Fibroblast of lung (primary cell): ENCODE measurements at regions not wholly inside any gene's neighbourhood (a gene's known extent, or its start where the extent isn't known, plus 50 kb on each side); places are given as distances from the start of the nearest gene placed in this dataset.

Experiments
- DNase-seq, 2 donors: peaks; one replicate each; pipeline versions ENCODE4 v3.0.0 to v3.0.0-alpha.2; 2010; ENCODE audit warnings: low read depth in 2 of 2
- H2AFZ ChIP-seq: 2 replicates; pipeline ENCODE4 v1.5.1; 2012; ENCODE audit warnings: low read length, control low read depth, inconsistent platforms
- H3K27ac ChIP-seq: 2 replicates; pipeline ENCODE4 v1.5.1; 2011; ENCODE audit warnings: low read length, control low read depth; ENCODE audit not compliant: insufficient read depth
- H3K27me3 ChIP-seq: 2 replicates; pipeline ENCODE4 v1.5.1; 2011; ENCODE audit warnings: mild to moderate bottlenecking, low read length; ENCODE audit not compliant: control insufficient read depth, insufficient read depth
- H3K36me3 ChIP-seq: 2 replicates; pipeline ENCODE4 v1.5.1; 2011; ENCODE audit warnings: low read length; ENCODE audit not compliant: control insufficient read depth, insufficient read depth
- H3K4me1 ChIP-seq: 2 replicates; pipeline ENCODE4 v1.5.1; 2011; ENCODE audit warnings: low read length; ENCODE audit not compliant: control insufficient read depth, insufficient read depth; ENCODE audit errors: extremely low read depth
- H3K4me2 ChIP-seq: 2 replicates; pipeline ENCODE4 v1.5.1; 2011; ENCODE audit warnings: low read length, control low read depth; ENCODE audit not compliant: insufficient read depth; ENCODE audit errors: extremely low read depth
- H3K4me3 ChIP-seq, 4 experiments: fragments of 200-600 bp in 1 of 4; sonication (generic) in 1 of 4; replicated peaks in 1 of 4; 2 replicates each; pipeline ENCODE4 v1.5.1; 2011 to 2016; ENCODE audit warnings: low read length in 4 of 4, low read depth in 3 of 4, mild to moderate bottlenecking in 3 of 4, control low read depth in 2 of 4, inconsistent platforms in 1 of 4, mixed read lengths in 1 of 4; ENCODE audit not compliant: insufficient read depth in 1 of 4; ENCODE audit errors: control extremely low read depth in 1 of 4
- H3K79me2 ChIP-seq: 2 replicates; pipeline ENCODE4 v1.5.1; 2012; ENCODE audit warnings: mild to moderate bottlenecking, low read length, inconsistent platforms; ENCODE audit not compliant: control insufficient read depth, insufficient read depth
- H3K9ac ChIP-seq: 2 replicates; pipeline ENCODE4 v1.5.1; 2011; ENCODE audit warnings: mild to moderate bottlenecking, low read length, control low read depth; ENCODE audit not compliant: insufficient read depth
- H3K9me3 ChIP-seq: 2 replicates; pipeline ENCODE4 v1.5.1; 2012; ENCODE audit warnings: low read depth, low read length; ENCODE audit not compliant: control insufficient read depth, insufficient read depth
- H4K20me1 ChIP-seq: 2 replicates; pipeline ENCODE4 v1.5.1; 2011; ENCODE audit warnings: low read length; ENCODE audit not compliant: control insufficient read depth, insufficient read depth; ENCODE audit errors: extremely low read depth
- CTCF ChIP-seq, 2 donors: IDR thresholded peaks in 1 of 2; conservative IDR thresholded peaks in 1 of 2; 1 replicate in 1 of 2; 2 replicates in 1 of 2; pipeline ENCODE4 v1.5.1; 2011 to 2012; ENCODE audit warnings: low read length in 2 of 2, control low read depth in 1 of 2, inconsistent platforms in 1 of 2, low read depth in 1 of 2, mild to moderate bottlenecking in 1 of 2
- EZH2 ChIP-seq: IDR thresholded peaks from 2 replicates; pipeline ENCODE4 v1.5.1; 2012; ENCODE audit warnings: low read length, control low read depth, mild to moderate bottlenecking; ENCODE audit errors: missing control alignments

DNA sequence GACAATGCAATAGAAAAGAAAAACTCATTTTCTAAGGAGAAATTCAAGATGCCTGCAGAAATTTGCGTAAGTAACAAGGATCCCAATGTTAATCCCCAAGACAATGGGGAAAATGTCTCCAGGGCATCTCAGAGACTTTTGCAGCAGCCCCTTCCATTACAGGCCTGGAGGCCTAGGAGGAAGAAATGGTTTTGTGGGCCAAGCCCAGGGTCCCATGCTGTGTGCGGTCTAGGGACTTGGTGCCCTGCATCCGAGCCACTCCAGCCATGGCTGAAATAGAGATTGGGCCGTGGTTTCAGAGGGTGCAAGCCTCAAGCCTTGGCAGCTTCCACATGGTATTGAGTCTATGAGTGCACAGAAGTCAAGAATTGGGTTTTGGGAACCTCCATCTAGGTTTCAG is 103.9 kb upstream of the ACVR1 start:
- Histone ChIP-seq H2AFZ (no peak overlapping the region), H3K4me2 (no peak overlapping the region), H3K79me2 (no peaks in the 10 kb centered on the region), H3K27me3 (no peaks in the 10 kb centered on the region), H3K27ac (no peak overlapping the region), H3K9me3 (no peaks in the 10 kb centered on the region), H3K4me3 (no peak overlapping the region), H3K4me1 (no peaks in the 10 kb centered on the region), H4K20me1 (no peaks in the 10 kb centered on the region), H3K9ac (no peak overlapping the region), H3K36me3 (no peaks in the 10 kb centered on the region)
- DNase-seq: no peak
- TF ChIP-seq EZH2: no peak
- TF ChIP-seq CTCF (conservative IDR thresholded peaks at IDR 0.05 in 1 of 2, IDR thresholded peaks at IDR 0.05 in 1 of 2; ENCODE audit: low read depth in 1 of 2, low read length in 2 of 2): no peak

DNA sequence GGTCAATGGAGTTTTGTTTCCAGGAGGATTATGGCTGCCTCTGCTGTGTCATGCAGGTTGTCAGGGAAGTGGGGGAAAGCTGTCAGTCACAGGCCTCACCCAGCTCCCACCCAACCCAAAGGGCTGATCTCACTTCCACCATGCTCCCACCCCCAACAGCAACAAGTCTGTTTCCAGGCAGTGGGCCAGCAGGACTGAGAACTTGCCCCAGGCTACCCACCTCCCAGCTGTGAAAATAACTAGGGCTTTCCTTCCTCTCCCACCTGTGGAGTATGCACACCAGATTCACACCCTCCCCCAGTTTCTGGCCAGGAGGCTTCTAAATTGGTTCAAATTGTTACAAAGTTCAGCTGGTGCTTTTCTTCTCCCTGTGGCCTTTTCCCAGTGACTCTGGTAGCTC is 95.6 kb upstream of the ACVR1 start:
- TF ChIP-seq EZH2 (no peak), CTCF (conservative IDR thresholded peaks at IDR 0.05 in 1 of 2, IDR thresholded peaks at IDR 0.05 in 1 of 2; ENCODE audit: low read depth in 1 of 2, low read length in 2 of 2) (no peak)
- Histone ChIP-seq H3K4me1 (no peaks in the 10 kb centered on the region), H3K9me3 (no peaks in the 10 kb centered on the region), H3K27ac (no peak overlapping the region), H3K4me2 (no peak overlapping the region), H4K20me1 (no peaks in the 10 kb centered on the region), H3K27me3 (no peaks in the 10 kb centered on the region), H3K79me2 (no peaks in the 10 kb centered on the region), H3K36me3 (no peaks in the 10 kb centered on the region), H3K4me3 (no peak overlapping the region), H3K9ac (no peak overlapping the region), H2AFZ (no peak overlapping the region)
- peak in 1 of 2 donors; percentile 6 for DNase-seq

GRCh38 chr2:157967856-157968255 is 91.7 kb upstream of the ACVR1 start:
- Histone ChIP-seq H3K36me3 (no peaks in the 10 kb centered on the region), H4K20me1 (no peaks in the 10 kb centered on the region), H3K4me3 (no peak overlapping the region), H3K4me1 (no peaks in the 10 kb centered on the region), H2AFZ (no peak overlapping the region), H3K4me2 (no peak overlapping the region), H3K9me3 (no peaks in the 10 kb centered on the region), H3K9ac (no peak overlapping the region), H3K27ac (no peak overlapping the region), H3K79me2 (no peaks in the 10 kb centered on the region), H3K27me3 (no peaks in the 10 kb centered on the region)
- no peak for DNase-seq
- TF ChIP-seq EZH2: no peak
- TF ChIP-seq CTCF (conservative IDR thresholded peaks at IDR 0.05 in 1 of 2, IDR thresholded peaks at IDR 0.05 in 1 of 2; ENCODE audit: low read depth in 1 of 2, low read length in 2 of 2): no peak
